Upper lobe of left lung (tissue), 6 donors: ENCODE measurements at regions not wholly inside any gene's neighbourhood (a gene's known extent, or its start where the extent isn't known, plus 50 kb on each side); places are given as distances from the start of the nearest gene placed in this dataset.

Source experiments
- ATAC-seq, 2 donors: fragments of 200-7000 bp; cut with Tn5 transposase; one replicate each; pipeline ENCODE4 v1.9.1; 2022; ENCODE audit warnings: mild to moderate bottlenecking in 2 of 2, moderate library complexity in 2 of 2; ENCODE audit not compliant: low FRiP score in 2 of 2
- DNase-seq, 2 donors: peaks; one replicate each; pipeline ENCODE4 v3.0.0-alpha.2; 2019 to 2020
- H3K27ac ChIP-seq, 4 donors: fragments of 200-600 bp; sonication (generic); one replicate each; pipeline ENCODE4 v1.5.1; 2016 to 2019
- H3K27me3 ChIP-seq, 4 donors: fragments of 200-600 bp; sonication (generic); one replicate each; pipeline ENCODE4 v1.5.1; 2017 to 2019
- H3K36me3 ChIP-seq, 4 donors: fragments of 200-600 bp; sonication (generic); one replicate each; pipeline ENCODE4 v1.5.1; 2016 to 2019
- H3K4me1 ChIP-seq, 4 donors: fragments of 200-600 bp; sonication (generic); one replicate each; pipeline ENCODE4 v1.5.1; 2018 to 2019
- H3K4me3 ChIP-seq, 4 donors: fragments of 200-600 bp; sonication (generic); one replicate each; pipeline ENCODE4 v1.5.1; 2017 to 2019; ENCODE audit warnings: mild to moderate bottlenecking in 2 of 4, moderate library complexity in 1 of 4
- H3K9me3 ChIP-seq, 4 donors: fragments of 200-600 bp; sonication (generic); one replicate each; pipeline ENCODE4 v1.5.1; 2018 to 2019
- CTCF ChIP-seq, 6 experiments: fragments of 450-650 bp in 4 of 6; fragments of 200-600 bp in 2 of 6; sonication (generic) in 2 of 6; IDR thresholded peaks; one replicate each; pipeline ENCODE4 v1.5.1; 2016 to 2019; ENCODE audit warnings: antibody characterized with exemption in 6 of 6
- EP300 ChIP-seq, 4 donors: sonication (generic); formaldehyde crosslinking; IDR thresholded peaks; one replicate each; pipeline ENCODE4 v1.5.1; 2017; ENCODE audit warnings: antibody characterized with exemption in 4 of 4, control low read depth in 2 of 4
- POLR2A ChIP-seq, 4 donors: fragments of 450-650 bp; IDR thresholded peaks; one replicate each; pipeline ENCODE4 v1.5.1; 2016 to 2017; ENCODE audit warnings: antibody characterized with exemption in 4 of 4, mild to moderate bottlenecking in 2 of 4
- POLR2AphosphoS5 ChIP-seq, 2 donors: sonication (generic); formaldehyde crosslinking; IDR thresholded peaks; one replicate each; pipeline ENCODE4 v1.5.1; 2017; ENCODE audit warnings: antibody characterized with exemption in 2 of 2
- WGBS, 2 donors: methylation state at CpG; one replicate each; pipeline ENCODE4 v1.1.5; 2017 to 2018; 5-methylcytosine and 5-hydroxymethylcytosine counted together
- donor health status: DM: no; HTN: no; CAD: no; lungs with moderate emphysema.
- donor health status: DM: no; HTN: yes; CAD: no; lungs with severe emphysema.

DNA sequence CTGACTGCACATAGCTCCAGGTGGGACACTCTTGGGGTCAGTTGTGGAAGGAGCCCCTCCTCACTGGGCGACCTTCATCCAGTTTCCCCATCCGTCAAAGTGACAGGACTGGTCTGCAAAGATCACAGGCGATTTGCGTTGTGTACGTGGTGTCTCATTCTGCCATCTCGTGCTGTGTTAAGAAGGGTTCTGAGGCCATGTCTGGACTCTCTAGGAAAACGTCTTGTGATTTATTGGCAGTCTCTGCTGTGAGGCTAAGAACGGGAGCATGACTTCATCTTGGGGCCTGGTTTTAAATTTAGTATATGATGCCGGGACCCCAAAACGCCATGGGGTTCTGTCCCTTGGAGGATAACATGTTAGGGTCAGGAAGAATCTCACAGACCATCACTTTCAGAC is 65.2 kb upstream of the CIBAR2 start:
- Histone ChIP-seq H3K4me3 (no peak overlapping the region), H3K9me3 (no peaks in the 10 kb centered on the region), H3K4me1 (peaks cover 27 to 46% (median 30%) of the 10 kb centered on the region in 4 donors), H3K27ac (no peak overlapping the region), H3K36me3 (no peaks in the 10 kb centered on the region), H3K27me3 (no peaks in the 10 kb centered on the region)
- no peak for TF ChIP-seq CTCF (IDR thresholded peaks at IDR 0.05)
- no peak for TF ChIP-seq POLR2AphosphoS5 (IDR thresholded peaks at IDR 0.05)
- no peak for TF ChIP-seq EP300 (IDR thresholded peaks at IDR 0.05)
- TF ChIP-seq POLR2A (IDR thresholded peaks at IDR 0.05), result no peak
- WGBS, 2 donors, result 82 to 85% methylated on average over 5 to 10 of the region's 10 CpGs
- no peak for ATAC-seq
- no peak for DNase-seq

DNA sequence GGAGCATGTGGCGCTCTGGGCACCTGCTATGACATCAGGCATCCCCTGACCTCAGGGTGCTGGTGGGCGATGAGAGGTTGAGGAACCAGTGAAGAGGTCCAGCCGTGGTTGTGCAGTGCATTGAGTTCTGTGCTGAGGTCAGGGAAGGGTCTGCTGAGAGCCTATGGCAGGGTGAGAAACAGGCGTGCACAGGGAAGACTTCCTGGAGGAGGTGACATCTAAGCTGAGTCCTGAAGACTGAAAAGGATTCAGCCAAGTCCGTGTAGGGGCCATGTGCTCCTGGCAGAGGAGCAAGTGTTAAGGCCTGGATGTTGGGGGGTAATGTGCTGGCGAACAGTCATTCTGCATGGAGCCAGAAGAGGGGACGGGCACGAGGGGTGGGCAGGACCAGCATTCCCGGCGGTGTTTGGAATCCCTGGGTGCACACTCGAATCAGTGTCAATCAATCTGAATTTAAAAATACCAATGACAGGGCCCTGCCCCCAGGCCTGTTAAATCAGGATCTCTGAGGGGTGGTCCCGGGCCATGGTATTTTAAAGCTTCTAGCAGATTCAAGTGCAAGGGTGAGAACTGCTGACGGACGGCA is 65.8 kb upstream of the CIBAR2 start:
- Histone ChIP-seq H3K9me3 (no peaks in the 10 kb centered on the region), H3K4me1 (peaks cover 22 to 39% (median 24%) of the 10 kb centered on the region in 4 donors), H3K27ac (no peak overlapping the region), H3K4me3 (no peak overlapping the region), H3K36me3 (no peaks in the 10 kb centered on the region), H3K27me3 (no peaks in the 10 kb centered on the region)
- TF ChIP-seq EP300 (IDR thresholded peaks at IDR 0.05), result no peak
- no peak for TF ChIP-seq POLR2AphosphoS5 (IDR thresholded peaks at IDR 0.05)
- no peak for TF ChIP-seq CTCF (IDR thresholded peaks at IDR 0.05)
- TF ChIP-seq POLR2A (IDR thresholded peaks at IDR 0.05), result no peak
- DNase-seq, result no peak
- no peak for ATAC-seq
- 83 to 91% methylated on average over 12 to 14 of the region's 14 CpGs for WGBS, 2 donors

GRCh38 chr16:85178596-85178995 is 66.3 kb upstream of the CIBAR2 start:
- no peak overlapping the region for H3K4me3 ChIP-seq
- DNase-seq (no peak), ATAC-seq (no peak)
- peaks cover 17 to 34% (median 19%) of the 10 kb centered on the region in 4 donors for H3K4me1 ChIP-seq
- H3K27me3 ChIP-seq, result no peaks in the 10 kb centered on the region
- H3K9me3 ChIP-seq, result peaks cover 0 to under 1% (median 0%) of the 10 kb centered on the region in 4 donors
- TF ChIP-seq EP300 (IDR thresholded peaks at IDR 0.05), result no peak
- TF ChIP-seq POLR2A (IDR thresholded peaks at IDR 0.05), result no peak
- TF ChIP-seq POLR2AphosphoS5 (IDR thresholded peaks at IDR 0.05), result no peak
- TF ChIP-seq CTCF (IDR thresholded peaks at IDR 0.05), result no peak
- H3K27ac ChIP-seq, result no peak overlapping the region
- 88 to 92% methylated on average over 10 of the region's 11 CpGs for WGBS, 2 donors
- no peaks in the 10 kb centered on the region for H3K36me3 ChIP-seq

DNA sequence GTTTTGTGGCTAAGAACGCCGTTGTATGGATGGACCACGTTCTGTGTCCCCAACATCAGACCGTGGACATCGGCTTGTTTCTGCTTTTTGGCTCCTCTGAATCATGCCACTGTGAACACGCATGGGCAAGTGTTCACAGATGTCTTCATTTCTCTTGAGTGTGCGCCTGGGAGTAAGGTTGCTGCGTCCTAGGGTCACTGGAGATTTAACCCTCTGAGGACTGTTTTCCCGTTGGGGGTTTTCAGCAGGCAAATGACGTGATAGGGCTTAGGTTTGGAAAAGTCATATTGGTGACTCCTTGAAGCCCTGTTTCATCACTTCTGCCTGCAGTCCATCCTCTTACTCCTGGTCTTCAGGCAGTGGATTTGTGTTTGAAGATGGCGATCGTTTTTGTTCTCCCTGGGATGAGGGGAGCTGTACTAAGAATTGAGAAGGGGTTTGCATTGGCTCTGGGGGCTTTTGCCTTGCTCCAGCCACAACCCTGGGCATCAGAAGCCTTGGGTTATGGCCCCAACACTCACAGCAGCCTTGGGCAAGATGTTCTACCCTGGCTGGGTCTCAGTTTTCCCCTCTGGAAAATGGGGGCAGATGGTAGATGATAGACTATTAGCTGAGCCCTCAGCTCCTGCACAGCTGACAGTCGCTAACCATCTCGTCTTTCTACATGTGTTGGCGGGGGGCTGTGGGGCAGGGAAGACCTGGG is 67.2 kb upstream of the CIBAR2 start:
- H3K27ac ChIP-seq, result no peak overlapping the region
- H3K36me3 ChIP-seq, result no peaks in the 10 kb centered on the region
- no peak for ATAC-seq
- H3K4me1 ChIP-seq, result peaks cover 8 to 25% (median 10%) of the 10 kb centered on the region in 4 donors
- no peak overlapping the region for H3K4me3 ChIP-seq
- peaks cover 0 to 10% (median 7%) of the 10 kb centered on the region in 4 donors for H3K9me3 ChIP-seq
- TF ChIP-seq EP300 (IDR thresholded peaks at IDR 0.05) (no peak), POLR2A (IDR thresholded peaks at IDR 0.05) (no peak), POLR2AphosphoS5 (IDR thresholded peaks at IDR 0.05) (no peak), CTCF (IDR thresholded peaks at IDR 0.05) (no peak)
- no peak for DNase-seq
- no peaks in the 10 kb centered on the region for H3K27me3 ChIP-seq
- 83 to 85% methylated on average over 12 to 15 of the region's 15 CpGs for WGBS, 2 donors
